Epithelial cell of proximal tubule (primary cell): ENCODE measurements at regions not wholly inside any gene's neighbourhood (a gene's known extent, or its start where the extent isn't known, plus 50 kb on each side); places are given as distances from the start of the nearest gene placed in this dataset.
A peak's percentile ranks its signal among the peaks of the same experiment; 100 is the strongest.

Experiments
- DNase-seq: peaks from one replicate; pipeline ENCODE4 v3.0.0-alpha.2; 2011; ENCODE audit warnings: low read depth
- H3K4me3 ChIP-seq: 2 replicates; pipeline ENCODE4 v1.5.1; 2011; ENCODE audit warnings: low read depth, mild to moderate bottlenecking, low read length
- CTCF ChIP-seq: conservative IDR thresholded peaks from 2 replicates; pipeline ENCODE4 v1.5.1; 2012; ENCODE audit warnings: low read depth, mild to moderate bottlenecking, low read length

- DNase-seq, result no peak
- TF ChIP-seq CTCF, result no peak
- no peak overlapping the region for H3K4me3 ChIP-seq
These were observed 240.1 kb upstream of the NXPH2 start for GRCh38 chr2:139020287-139020686.

GRCh38 chr2:139018252-139018651 lies 238.1 kb upstream of the NXPH2 start:
- TF ChIP-seq CTCF, result no peak
- no peak for DNase-seq
- no peak overlapping the region for H3K4me3 ChIP-seq

DNA sequence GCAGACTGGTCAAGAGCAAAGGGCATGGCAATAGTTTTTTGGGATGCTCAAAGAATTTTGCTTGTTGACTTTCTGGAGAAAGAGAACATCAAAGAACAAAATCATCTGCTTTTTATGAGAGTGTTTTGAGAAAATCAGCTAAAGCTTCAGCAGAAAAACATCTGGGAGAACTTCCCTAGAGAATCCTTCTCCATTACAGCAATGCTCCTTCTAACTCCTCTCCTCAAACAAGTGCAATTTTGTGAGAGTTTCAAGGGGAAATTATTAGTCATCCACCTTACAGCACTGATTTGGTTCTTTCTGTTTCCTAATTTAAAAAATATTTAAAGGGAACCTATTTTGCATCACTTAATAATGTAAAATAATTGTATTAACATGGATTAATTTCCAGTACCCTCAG lies 226.9 kb upstream of the NXPH2 start:
- no peak overlapping the region for H3K4me3 ChIP-seq
- no peak for TF ChIP-seq CTCF
- DNase-seq, result no peak

DNA sequence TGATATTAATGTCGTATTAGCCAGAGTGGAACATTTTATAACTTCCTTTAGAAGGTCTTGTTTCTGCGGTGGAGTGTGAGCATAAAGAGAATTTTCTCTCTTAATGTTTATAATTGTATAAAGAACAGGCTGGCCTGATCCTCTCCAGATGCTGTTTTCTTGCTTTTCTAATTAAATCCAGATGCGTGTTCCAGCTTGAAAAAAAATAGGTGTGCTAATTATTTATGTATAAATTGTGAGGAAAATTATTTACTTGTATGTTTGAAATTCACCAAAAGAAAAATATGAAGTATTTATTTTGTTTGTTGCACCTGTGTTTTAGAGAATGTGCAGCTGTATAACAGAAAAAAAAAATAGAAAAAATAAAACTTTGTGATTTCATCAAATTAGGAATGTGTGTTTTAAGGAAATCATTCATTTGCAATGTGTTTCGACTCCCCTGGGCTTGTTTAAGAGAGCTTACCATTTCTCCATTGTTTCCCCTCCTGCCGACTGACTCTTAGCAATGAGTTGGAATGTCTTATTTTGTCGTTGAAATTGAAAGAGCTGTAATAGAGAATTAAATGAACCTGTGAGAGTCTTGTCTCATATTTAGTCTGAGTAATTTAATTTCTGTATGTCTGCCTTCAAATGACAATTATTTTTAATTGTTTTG lies 220.1 kb upstream of the NXPH2 start:
- TF ChIP-seq CTCF, result no peak
- no peak for DNase-seq

DNA sequence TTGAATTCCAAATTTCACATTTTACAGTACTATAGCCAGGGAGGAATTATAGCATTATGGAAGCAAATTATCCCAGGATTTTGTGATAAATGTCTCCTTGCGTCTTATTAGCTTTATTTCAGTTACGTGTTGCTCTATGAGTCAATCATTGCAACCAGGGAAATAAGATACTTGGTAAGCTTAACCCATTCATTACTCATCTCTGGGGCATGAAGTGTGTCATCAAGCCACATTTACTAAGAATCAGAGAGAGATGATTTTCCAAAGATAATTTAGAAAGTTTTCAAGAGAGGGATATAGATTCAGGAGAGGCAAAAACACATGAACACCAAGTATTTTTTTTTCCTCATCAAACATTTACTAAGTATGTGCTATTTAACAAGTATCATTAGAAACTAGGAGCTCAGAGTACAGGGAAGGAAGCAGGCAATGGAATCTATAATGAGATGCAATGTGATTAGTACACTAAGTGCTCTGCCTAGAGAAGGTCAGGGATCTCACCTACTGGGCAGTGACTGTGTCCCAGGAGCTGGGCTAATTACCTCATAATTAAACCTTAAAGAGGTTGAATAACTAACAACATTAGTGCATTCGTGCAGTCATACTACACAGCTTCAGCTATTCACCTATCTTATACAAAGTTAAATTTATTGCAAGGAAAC lies 217.8 kb upstream of the NXPH2 start:
- DNase-seq, result peak; percentile 79
- no peak for TF ChIP-seq CTCF
- H3K4me3 ChIP-seq, result no peak overlapping the region

More for the DNA sequence above, 220.1 kb upstream of the NXPH2 start:
- no peak overlapping the region for H3K4me3 ChIP-seq

GRCh38 chr2:138997346-138997745 lies 217.2 kb upstream of the NXPH2 start:
- no peak overlapping the region for H3K4me3 ChIP-seq
- DNase-seq, result no peak
- no peak for TF ChIP-seq CTCF

DNA sequence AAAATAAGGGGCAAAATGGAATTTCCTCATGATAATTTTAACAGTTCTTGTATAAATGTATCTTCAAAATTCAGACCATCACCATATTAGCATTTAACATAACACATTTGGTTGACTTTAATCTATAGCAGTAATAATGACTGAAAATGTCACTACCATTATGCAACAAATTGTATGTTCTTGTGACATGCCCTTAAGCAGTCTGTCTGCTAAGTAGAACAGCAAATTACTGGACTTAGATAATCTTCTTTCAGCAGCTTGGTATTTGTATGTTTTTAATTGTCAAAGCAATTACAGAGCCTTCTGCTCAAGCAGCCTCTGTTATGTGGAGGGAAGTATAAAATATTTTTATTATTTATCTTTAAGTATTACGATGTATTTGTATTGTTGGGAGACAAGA lies 214.3 kb upstream of the NXPH2 start:
- H3K4me3 ChIP-seq, result no peak overlapping the region
- DNase-seq, result no peak
- TF ChIP-seq CTCF, result no peak
